Kidney epithelial cell (primary cell): ENCODE measurements at regions not wholly inside any gene's neighbourhood (a gene's known extent, or its start where the extent isn't known, plus 50 kb on each side); places are given as distances from the start of the nearest gene placed in this dataset.

ENCODE experiments used
- DNase-seq: peaks from one replicate; pipeline ENCODE4 v3.0.0-alpha.2; 2010; ENCODE audit warnings: low read depth
- H3K27me3 ChIP-seq: 2 replicates; pipeline ENCODE4 v1.6.0; 2011; ENCODE audit warnings: low read length; ENCODE audit not compliant: control insufficient read depth, insufficient read depth
- H3K36me3 ChIP-seq: 2 replicates; pipeline ENCODE4 v1.5.1; 2011; ENCODE audit warnings: low read length; ENCODE audit not compliant: control insufficient read depth, insufficient read depth
- H3K4me3 ChIP-seq: 2 replicates; pipeline ENCODE4 v1.5.1; 2011; ENCODE audit warnings: low read depth, mild to moderate bottlenecking, control low read depth, low read length
- TF ChIP-seq, protein P1 (sequence below): IDR thresholded peaks from 2 replicates; pipeline ENCODE4 v1.5.1; 2011; ENCODE audit warnings: mild to moderate bottlenecking, moderate library complexity, low read length, control low read depth, inconsistent platforms; ENCODE audit not compliant: insufficient read depth, poor library complexity, severe bottlenecking

DNA sequence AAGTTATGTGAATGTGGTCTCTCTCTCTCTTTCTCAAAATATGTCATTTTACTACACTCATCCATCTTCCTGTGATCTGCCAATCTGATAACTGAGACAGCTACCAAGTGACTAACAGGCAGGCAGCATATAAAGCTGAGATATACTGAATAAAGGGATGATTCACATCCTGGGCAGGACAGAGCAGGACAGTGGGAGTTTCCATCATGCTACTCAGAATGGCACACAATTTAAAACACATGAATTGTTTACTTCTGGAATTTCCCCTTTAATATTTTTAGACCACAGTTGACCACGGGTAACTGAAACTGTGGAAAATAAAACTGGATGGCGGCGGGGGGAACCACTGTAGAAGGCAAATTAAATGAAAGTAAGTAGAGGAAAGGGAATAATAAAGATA, 58.6 kb upstream of the DCTD start:
- TF ChIP-seq, protein P1, sequence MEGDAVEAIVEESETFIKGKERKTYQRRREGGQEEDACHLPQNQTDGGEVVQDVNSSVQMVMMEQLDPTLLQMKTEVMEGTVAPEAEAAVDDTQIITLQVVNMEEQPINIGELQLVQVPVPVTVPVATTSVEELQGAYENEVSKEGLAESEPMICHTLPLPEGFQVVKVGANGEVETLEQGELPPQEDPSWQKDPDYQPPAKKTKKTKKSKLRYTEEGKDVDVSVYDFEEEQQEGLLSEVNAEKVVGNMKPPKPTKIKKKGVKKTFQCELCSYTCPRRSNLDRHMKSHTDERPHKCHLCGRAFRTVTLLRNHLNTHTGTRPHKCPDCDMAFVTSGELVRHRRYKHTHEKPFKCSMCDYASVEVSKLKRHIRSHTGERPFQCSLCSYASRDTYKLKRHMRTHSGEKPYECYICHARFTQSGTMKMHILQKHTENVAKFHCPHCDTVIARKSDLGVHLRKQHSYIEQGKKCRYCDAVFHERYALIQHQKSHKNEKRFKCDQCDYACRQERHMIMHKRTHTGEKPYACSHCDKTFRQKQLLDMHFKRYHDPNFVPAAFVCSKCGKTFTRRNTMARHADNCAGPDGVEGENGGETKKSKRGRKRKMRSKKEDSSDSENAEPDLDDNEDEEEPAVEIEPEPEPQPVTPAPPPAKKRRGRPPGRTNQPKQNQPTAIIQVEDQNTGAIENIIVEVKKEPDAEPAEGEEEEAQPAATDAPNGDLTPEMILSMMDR: no peak
- H3K27me3 ChIP-seq: no peaks in the 10 kb centered on the region
- no peak overlapping the region for H3K4me3 ChIP-seq
- no peaks in the 10 kb centered on the region for H3K36me3 ChIP-seq
- peak; percentile 76 for DNase-seq

DNA sequence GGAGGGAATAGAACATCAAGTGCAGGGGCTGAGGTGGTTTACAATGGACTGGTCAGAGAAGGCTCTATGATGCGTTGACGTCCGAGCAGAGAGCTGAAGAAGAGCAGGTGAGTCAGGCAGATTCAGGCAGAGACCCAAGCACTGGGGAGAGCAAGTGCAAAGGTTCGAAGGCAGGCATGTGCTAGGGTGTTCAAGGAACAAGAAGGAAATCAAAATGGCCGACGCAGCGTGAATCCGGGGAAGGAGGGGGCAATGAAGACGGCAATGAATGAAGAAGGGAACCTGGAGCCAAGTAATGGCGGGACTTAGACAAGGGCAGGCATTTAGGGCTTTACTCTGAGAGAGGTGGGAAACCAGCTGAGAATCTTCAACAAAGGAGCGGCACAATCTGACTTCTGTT, 56.8 kb upstream of the DCTD start:
- H3K4me3 ChIP-seq: no peak overlapping the region
- no peaks in the 10 kb centered on the region for H3K36me3 ChIP-seq
- DNase-seq: no peak
- H3K27me3 ChIP-seq: no peaks in the 10 kb centered on the region
- TF ChIP-seq, protein P1: no peak

DNA sequence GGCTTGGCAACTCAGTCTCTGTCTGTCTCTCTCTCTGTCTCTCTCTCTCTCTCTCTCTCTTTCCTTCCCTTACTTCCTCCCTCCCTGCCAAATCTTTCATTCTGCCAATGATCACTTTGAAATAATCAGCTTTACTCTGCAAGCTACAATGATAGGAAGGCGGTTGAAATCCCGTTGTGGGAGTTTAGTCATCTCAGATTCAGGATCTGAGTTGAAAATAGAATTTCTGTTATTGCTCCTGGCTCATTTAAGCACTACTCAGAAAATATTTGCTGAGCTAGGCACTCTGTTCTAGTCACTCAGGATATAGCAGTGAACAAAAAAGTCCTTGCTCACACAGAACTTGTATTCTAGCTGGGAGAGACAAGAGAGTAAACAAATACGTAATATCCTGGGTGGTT, 56.3 kb upstream of the DCTD start:
- TF ChIP-seq, protein P1: no peak
- no peak for DNase-seq
- H3K4me3 ChIP-seq: no peak overlapping the region
- no peaks in the 10 kb centered on the region for H3K27me3 ChIP-seq
- H3K36me3 ChIP-seq: no peaks in the 10 kb centered on the region

DNA sequence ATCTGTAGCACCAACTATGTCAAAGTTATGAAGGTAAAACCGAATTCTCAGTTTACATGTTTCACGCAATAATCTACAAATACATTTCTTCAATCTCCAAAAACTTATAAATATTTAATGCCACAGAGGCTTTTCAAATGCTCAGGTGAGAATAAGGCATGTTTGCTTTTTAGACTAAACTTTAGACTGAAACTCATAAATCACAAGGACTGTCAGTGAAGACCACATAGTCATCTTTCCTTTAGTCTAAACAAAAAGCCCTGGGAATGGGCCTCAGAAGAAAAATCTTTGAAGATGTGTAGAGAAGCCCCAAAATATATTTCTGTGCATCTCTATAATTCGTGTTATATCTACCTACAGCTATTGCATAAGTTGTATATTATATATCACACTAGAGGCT, 54.5 kb upstream of the DCTD start:
- TF ChIP-seq, protein P1: no peak
- no peak for DNase-seq
- no peak overlapping the region for H3K4me3 ChIP-seq
- H3K36me3 ChIP-seq: no peaks in the 10 kb centered on the region
- no peaks in the 10 kb centered on the region for H3K27me3 ChIP-seq

DNA sequence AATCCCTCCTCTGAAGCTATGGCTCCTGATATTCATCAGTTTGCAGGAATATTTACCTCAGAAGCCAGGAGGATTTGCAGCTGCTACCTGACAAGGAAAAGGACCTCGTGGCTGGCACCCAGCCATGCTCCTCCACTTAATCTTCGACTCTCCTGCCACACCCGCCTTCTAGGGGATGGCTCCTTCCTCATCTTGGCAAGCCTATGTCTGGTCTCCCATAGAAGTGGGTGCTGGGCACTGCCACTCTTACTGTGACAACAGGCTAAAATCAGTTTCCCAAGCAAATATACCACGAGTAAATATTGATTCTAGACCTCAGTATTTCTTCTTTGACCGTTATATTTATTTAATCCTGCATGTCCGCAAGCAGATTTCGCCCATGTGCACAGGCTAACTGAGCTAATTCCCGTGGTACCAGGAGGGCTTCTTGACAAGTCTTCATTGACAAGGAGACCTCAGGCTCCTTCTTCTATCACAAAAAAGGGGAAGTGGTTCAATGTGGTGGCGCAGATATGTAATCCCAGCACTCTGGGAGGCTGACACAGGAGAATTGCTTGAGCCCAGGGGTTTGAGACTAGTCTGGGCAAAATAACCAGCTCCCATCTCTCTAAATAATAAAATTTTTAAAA, 52.6 kb upstream of the DCTD start:
- Histone ChIP-seq H3K27me3 (no peaks in the 10 kb centered on the region), H3K4me3 (no peak overlapping the region), H3K36me3 (no peaks in the 10 kb centered on the region)
- no peak for DNase-seq
- TF ChIP-seq, protein P1: no peak
